Stimulated activated CD8-positive, alpha-beta memory T cell treated with anti-CD3 and anti-CD28 coated beads, Interleukin-12 subunit alpha, Interleukin-12 subunit beta, amount 100 ng/mL, for 4 hours (primary cell): ENCODE measurements at regions not wholly inside any gene's neighbourhood (a gene's known extent, or its start where the extent isn't known, plus 50 kb on each side); places are given as distances from the start of the nearest gene placed in this dataset.

Experiments
- DNase-seq: peaks from one replicate; pipeline ENCODE4 v3.0.0-alpha.2; 2020; ENCODE audit warnings: low read depth

- DNase-seq: no peak
Observed at GRCh38 chr18:59963229-59963628, 63.4 kb downstream of the PMAIP1 start.

- no peak for DNase-seq
Observed at GRCh38 chr18:59961070-59961469, 61.3 kb downstream of the PMAIP1 start.

- no peak for DNase-seq
Observed at GRCh38 chr18:59960272-59960671, 60.5 kb downstream of the PMAIP1 start.

GRCh38 chr18:59959606-59960005 is 59.8 kb downstream of the PMAIP1 start:
- DNase-seq: no peak

GRCh38 chr18:59959073-59959472 is 59.3 kb downstream of the PMAIP1 start:
- DNase-seq: no peak

- no peak for DNase-seq
Observed at GRCh38 chr18:59957957-59958356, 58.2 kb downstream of the PMAIP1 start.

- no peak for DNase-seq
Observed at GRCh38 chr18:59954755-59955156, 55.0 kb downstream of the PMAIP1 start.

GRCh38 chr18:59954241-59954640 is 54.4 kb downstream of the PMAIP1 start:
- DNase-seq: no peak
